ENCODE measurements at regions not wholly inside any gene's neighbourhood (a gene's known extent, or its start where the extent isn't known, plus 50 kb on each side); places are given as distances from the start of the nearest gene placed in this dataset.

- ChIA-PET CTCF (no interaction called here), POLR2A (no interaction called here)
- Mint-ChIP-seq H3K27ac (ENCODE audit: unreplicated experiment) (no peak overlapping the region), H3K4me3 (ENCODE audit: unreplicated experiment) (no peak overlapping the region), H3K36me3 (ENCODE audit: insufficient read depth, unreplicated experiment) (no peaks in the 10 kb centered on the region), H3K27me3 (ENCODE audit: insufficient read depth, unreplicated experiment) (peaks cover 7% of the 10 kb centered on the region), H3K9me3 (ENCODE audit: unreplicated experiment) (no peaks in the 10 kb centered on the region), H3K4me1 (ENCODE audit: low read depth, unreplicated experiment) (no peaks in the 10 kb centered on the region)
- Histone ChIP-seq H3K27me3 (replicated peaks; ENCODE audit: control insufficient read depth, insufficient read depth, low read length) (no peaks in the 10 kb centered on the region), H3K4me3 (ENCODE audit: low read depth, low read length) (no peak overlapping the region), H3K36me3 (ENCODE audit: control insufficient read depth, insufficient read depth, low read length) (no peaks in the 10 kb centered on the region), H3K9me3 (no peaks in the 10 kb centered on the region), H3K4me1 (no peaks in the 10 kb centered on the region)
- DNase-seq, result no peak
- no peak for TF ChIP-seq CTCF (IDR thresholded peaks at IDR 0.05; ENCODE audit: insufficient read depth in 1 of 2, low read depth in 1 of 2, low read length in 1 of 2, severe bottlenecking in 1 of 2, unreplicated experiment in 1 of 2)
- BruUV-seq (replicated peaks), result no TSS peak
- intact Hi-C loops (cut with micrococcal nuclease; ENCODE audit: unreplicated experiment), result no loop called here
These were observed 60.8 kb upstream of the TMC3 start for GRCh38 chr15:81434851-81435250.

GRCh38 chr15:81433462-81433861 is 59.4 kb upstream of the TMC3 start:
- intact Hi-C loops (cut with micrococcal nuclease; ENCODE audit: unreplicated experiment), result no loop called here
- Histone ChIP-seq H3K9me3 (no peaks in the 10 kb centered on the region), H3K4me3 (ENCODE audit: low read depth, low read length) (no peak overlapping the region), H3K36me3 (ENCODE audit: control insufficient read depth, insufficient read depth, low read length) (no peaks in the 10 kb centered on the region), H3K4me1 (no peaks in the 10 kb centered on the region), H3K27me3 (replicated peaks; ENCODE audit: control insufficient read depth, insufficient read depth, low read length) (no peaks in the 10 kb centered on the region)
- H3K27ac Mint-ChIP-seq (ENCODE audit: unreplicated experiment), result no peak overlapping the region
- H3K27me3 Mint-ChIP-seq (ENCODE audit: insufficient read depth, unreplicated experiment), result peaks cover 7% of the 10 kb centered on the region
- H3K9me3 Mint-ChIP-seq (ENCODE audit: unreplicated experiment), result no peaks in the 10 kb centered on the region
- CTCF ChIA-PET, result no interaction called here
- DNase-seq, result no peak
- no TSS peak for BruUV-seq (replicated peaks)
- H3K4me3 Mint-ChIP-seq (ENCODE audit: unreplicated experiment), result no peak overlapping the region
- H3K4me1 Mint-ChIP-seq (ENCODE audit: low read depth, unreplicated experiment), result no peaks in the 10 kb centered on the region
- TF ChIP-seq CTCF (IDR thresholded peaks at IDR 0.05; ENCODE audit: insufficient read depth in 1 of 2, low read depth in 1 of 2, low read length in 1 of 2, severe bottlenecking in 1 of 2, unreplicated experiment in 1 of 2), result no peak
- POLR2A ChIA-PET, result no interaction called here
- H3K36me3 Mint-ChIP-seq (ENCODE audit: insufficient read depth, unreplicated experiment), result no peaks in the 10 kb centered on the region

- BruUV-seq (replicated peaks), result no TSS peak
These were observed 58.2 kb upstream of the TMC3 start for GRCh38 chr15:81432179-81432578.

More at GRCh38 chr15:81432179-81432578, 58.2 kb upstream of the TMC3 start:
- DNase-seq, result no peak
- Mint-ChIP-seq H3K27me3 (ENCODE audit: insufficient read depth, unreplicated experiment) (peaks cover 4% of the 10 kb centered on the region), H3K4me1 (ENCODE audit: low read depth, unreplicated experiment) (no peaks in the 10 kb centered on the region), H3K4me3 (ENCODE audit: unreplicated experiment) (no peak overlapping the region), H3K9me3 (ENCODE audit: unreplicated experiment) (no peaks in the 10 kb centered on the region), H3K36me3 (ENCODE audit: insufficient read depth, unreplicated experiment) (no peaks in the 10 kb centered on the region), H3K27ac (ENCODE audit: unreplicated experiment) (no peak overlapping the region)
- no peaks in the 10 kb centered on the region for H3K36me3 ChIP-seq (ENCODE audit: control insufficient read depth, insufficient read depth, low read length)
- CTCF ChIA-PET, result no interaction called here
- no peaks in the 10 kb centered on the region for H3K27me3 ChIP-seq (replicated peaks; ENCODE audit: control insufficient read depth, insufficient read depth, low read length)
- TF ChIP-seq CTCF (IDR thresholded peaks at IDR 0.05; ENCODE audit: insufficient read depth in 1 of 2, low read depth in 1 of 2, low read length in 1 of 2, severe bottlenecking in 1 of 2, unreplicated experiment in 1 of 2), result no peak
- POLR2A ChIA-PET, result no interaction called here
- H3K9me3 ChIP-seq, result no peaks in the 10 kb centered on the region
- no peaks in the 10 kb centered on the region for H3K4me1 ChIP-seq
- H3K4me3 ChIP-seq (ENCODE audit: low read depth, low read length), result no peak overlapping the region
- intact Hi-C loops (cut with micrococcal nuclease; ENCODE audit: unreplicated experiment), result no loop called here
